Adipocyte (in vitro differentiated cells): ENCODE measurements at regions not wholly inside any gene's neighbourhood (a gene's known extent, or its start where the extent isn't known, plus 50 kb on each side); places are given as distances from the start of the nearest gene placed in this dataset.
"Not testable (repeated sequence)": the region's sequence is repeated elsewhere in the genome, so short reads cannot be mapped to it uniquely, and the experiment has no call there.

Experiments
- DNase-seq: peaks from one replicate; pipeline ENCODE4 v3.0.0-alpha.2; 2015; ENCODE audit warnings: low read depth
- H3K27me3 ChIP-seq: replicated peaks from 2 replicates; pipeline ENCODE4 v1.7.0; 2013; ENCODE audit warnings: mild to moderate bottlenecking, low read length, moderate library complexity; ENCODE audit not compliant: control insufficient read depth, insufficient read depth
- H3K36me3 ChIP-seq: 2 replicates; pipeline ENCODE4 v1.7.0; 2013; ENCODE audit warnings: low read length, mild to moderate bottlenecking, moderate library complexity; ENCODE audit not compliant: control insufficient read depth, insufficient read depth, severe bottlenecking
- H3K4me1 ChIP-seq: 2 replicates; pipeline ENCODE4 v1.7.0; 2013; ENCODE audit warnings: mild to moderate bottlenecking, low read length, moderate library complexity; ENCODE audit not compliant: control insufficient read depth, insufficient read depth
- H3K4me3 ChIP-seq: 2 replicates; pipeline ENCODE4 v1.7.0; 2013; ENCODE audit warnings: mild to moderate bottlenecking, low read length, moderate library complexity
- H3K9ac ChIP-seq: 2 replicates; pipeline ENCODE4 v1.7.0; 2013; ENCODE audit warnings: mild to moderate bottlenecking, low read length, moderate library complexity
- H3K9me3 ChIP-seq: 2 replicates; pipeline ENCODE4 v1.7.0; 2013; ENCODE audit warnings: mild to moderate bottlenecking, low read length, moderate library complexity; ENCODE audit not compliant: control insufficient read depth

GRCh38 chr12:75623631-75624154 is 112.3 kb upstream of the KRR1 start:
- no peaks in the 10 kb centered on the region for H3K36me3 ChIP-seq
- DNase-seq, result peak; percentile 61
- no peak overlapping the region for H3K4me3 ChIP-seq
- H3K4me1 ChIP-seq, result peaks cover 15% of the 10 kb centered on the region
- no peaks in the 10 kb centered on the region for H3K27me3 ChIP-seq
- no peaks in the 10 kb centered on the region for H3K9me3 ChIP-seq
- H3K9ac ChIP-seq, result no peak overlapping the region

DNA sequence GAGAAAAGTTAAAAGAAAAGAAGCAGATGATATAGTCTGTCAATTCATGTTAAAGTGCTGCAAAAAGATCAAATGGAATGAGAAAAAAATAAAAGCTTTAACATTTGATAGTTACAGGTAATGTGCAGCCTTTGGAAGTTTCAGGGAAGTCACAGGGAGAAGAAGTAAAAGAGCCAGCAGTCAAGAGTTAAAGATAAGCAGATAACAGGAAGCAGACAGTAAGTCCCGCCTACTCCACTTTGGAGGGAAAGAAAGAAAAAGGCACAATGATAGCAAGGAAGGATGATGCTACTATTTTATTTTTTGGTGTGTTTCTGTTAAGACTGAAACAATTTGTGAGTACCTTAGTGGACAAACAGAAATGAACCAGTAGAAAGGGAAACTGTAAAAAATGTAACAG is 111.1 kb upstream of the KRR1 start:
- Histone ChIP-seq H3K4me3 (no peak overlapping the region), H3K36me3 (no peaks in the 10 kb centered on the region), H3K4me1 (peaks cover 15% of the 10 kb centered on the region), H3K9ac (no peak overlapping the region), H3K9me3 (no peaks in the 10 kb centered on the region), H3K27me3 (no peaks in the 10 kb centered on the region)
- DNase-seq, result no peak

- H3K36me3 ChIP-seq, H3K4me1 ChIP-seq, H3K9ac ChIP-seq, H3K27me3 ChIP-seq, DNase-seq, H3K4me3 ChIP-seq: not testable (repeated sequence)
- H3K9me3 ChIP-seq, result peaks cover 11% of the 10 kb centered on the region
These were observed 103.0 kb upstream of the KRR1 start for GRCh38 chr12:75614396-75614795.

DNA sequence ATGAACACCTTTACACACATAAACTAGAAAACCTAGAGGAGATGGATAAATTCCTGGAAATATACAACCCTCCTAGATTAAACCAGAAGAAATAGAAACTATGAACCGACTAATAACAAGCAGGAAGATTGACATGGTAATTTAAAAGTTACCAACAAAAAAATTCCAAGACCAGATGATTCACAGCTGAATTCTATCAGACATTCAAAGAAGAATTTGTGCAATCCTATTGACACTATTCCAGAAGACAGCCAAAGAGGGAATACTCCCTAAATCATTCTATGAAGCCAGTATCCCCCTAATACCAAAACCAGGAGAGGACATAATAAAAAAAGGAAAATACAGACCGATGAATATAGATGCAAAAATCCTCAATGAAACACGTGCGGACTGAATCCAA is 102.6 kb upstream of the KRR1 start:
- Histone ChIP-seq H3K9me3 (peaks cover 11% of the 10 kb centered on the region), H3K4me1 (peaks cover 4% of the 10 kb centered on the region), H3K4me3 (no peak overlapping the region), H3K27me3 (no peaks in the 10 kb centered on the region), H3K36me3 (no peaks in the 10 kb centered on the region), H3K9ac (no peak overlapping the region)
- DNase-seq, result peak; percentile 23

- no peak for DNase-seq
- peaks cover 11% of the 10 kb centered on the region for H3K9me3 ChIP-seq
- no peaks in the 10 kb centered on the region for H3K36me3 ChIP-seq
- H3K27me3 ChIP-seq, result no peaks in the 10 kb centered on the region
- peaks cover 9% of the 10 kb centered on the region for H3K4me1 ChIP-seq
- H3K9ac ChIP-seq, result no peak overlapping the region
- H3K4me3 ChIP-seq, result no peak overlapping the region
These were observed 99.6 kb upstream of the KRR1 start for GRCh38 chr12:75611041-75611440.

DNA sequence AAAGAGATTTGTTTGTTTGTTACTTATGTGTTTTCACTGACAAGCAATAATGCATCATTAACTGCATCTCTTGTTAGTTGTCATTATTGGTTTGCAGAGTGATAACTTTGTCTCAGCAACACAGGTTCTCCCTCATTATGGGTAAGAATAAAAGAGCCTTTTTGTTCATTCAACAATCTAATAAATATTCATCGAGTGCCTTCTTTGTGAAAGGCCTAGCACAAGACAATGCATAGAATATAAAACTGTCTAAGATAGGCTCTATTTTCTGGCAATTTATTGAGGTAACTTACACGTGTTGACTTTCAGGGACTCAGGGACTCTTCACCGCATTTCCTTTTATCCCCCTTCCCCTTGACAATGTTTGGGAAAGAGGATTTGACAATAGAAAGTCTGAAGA is 95.5 kb upstream of the KRR1 start:
- H3K36me3 ChIP-seq, result no peaks in the 10 kb centered on the region
- H3K4me1 ChIP-seq, result peaks cover 13% of the 10 kb centered on the region
- DNase-seq, result no peak
- H3K9me3 ChIP-seq, result no peaks in the 10 kb centered on the region
- no peak overlapping the region for H3K4me3 ChIP-seq
- no peaks in the 10 kb centered on the region for H3K27me3 ChIP-seq
- H3K9ac ChIP-seq, result no peak overlapping the region

DNA sequence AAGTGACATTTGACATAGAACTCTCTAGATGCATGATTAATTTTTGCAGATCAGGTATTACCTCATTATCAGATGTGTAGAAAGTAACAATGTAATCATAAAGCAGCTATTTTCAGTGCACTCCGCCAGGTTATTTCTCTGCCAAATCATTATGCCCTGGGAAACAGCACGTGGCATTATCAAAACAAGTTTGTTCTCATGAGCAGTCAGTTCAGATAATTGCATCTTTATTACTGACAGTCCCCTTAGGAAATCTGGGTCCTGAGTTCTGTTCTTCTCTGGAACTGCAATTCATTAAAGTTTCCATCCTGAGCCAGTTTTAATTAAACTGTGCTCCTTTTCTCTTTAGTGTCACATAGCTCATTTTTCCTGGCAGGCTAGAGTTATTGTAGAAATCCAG is 94.7 kb upstream of the KRR1 start:
- Histone ChIP-seq H3K4me3 (no peak overlapping the region), H3K27me3 (no peaks in the 10 kb centered on the region), H3K9ac (no peak overlapping the region), H3K4me1 (peaks cover 13% of the 10 kb centered on the region), H3K36me3 (no peaks in the 10 kb centered on the region), H3K9me3 (no peaks in the 10 kb centered on the region)
- no peak for DNase-seq

DNA sequence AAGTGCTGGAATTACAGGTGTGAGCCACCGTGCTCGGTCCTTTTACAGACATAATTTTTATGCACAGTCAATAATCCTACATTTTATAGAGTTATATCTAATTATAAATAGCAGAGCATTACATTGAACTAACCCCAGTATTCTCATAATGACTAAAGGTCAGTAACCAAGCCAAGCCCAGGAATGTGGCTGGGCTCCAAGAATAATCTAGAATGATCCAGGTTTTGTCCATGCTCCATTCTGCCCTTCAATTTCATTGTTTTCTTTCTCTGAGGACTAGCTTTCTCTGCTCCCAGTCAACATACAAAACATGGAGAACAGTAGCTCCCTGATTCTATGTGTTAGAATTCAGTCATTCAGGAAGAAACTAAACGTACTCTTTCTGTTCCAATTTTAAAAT is 92.1 kb upstream of the KRR1 start:
- Histone ChIP-seq H3K36me3 (no peaks in the 10 kb centered on the region), H3K4me1 (peaks cover 13% of the 10 kb centered on the region), H3K9ac (no peak overlapping the region), H3K4me3 (no peak overlapping the region), H3K9me3 (no peaks in the 10 kb centered on the region), H3K27me3 (no peaks in the 10 kb centered on the region)
- DNase-seq, result no peak

DNA sequence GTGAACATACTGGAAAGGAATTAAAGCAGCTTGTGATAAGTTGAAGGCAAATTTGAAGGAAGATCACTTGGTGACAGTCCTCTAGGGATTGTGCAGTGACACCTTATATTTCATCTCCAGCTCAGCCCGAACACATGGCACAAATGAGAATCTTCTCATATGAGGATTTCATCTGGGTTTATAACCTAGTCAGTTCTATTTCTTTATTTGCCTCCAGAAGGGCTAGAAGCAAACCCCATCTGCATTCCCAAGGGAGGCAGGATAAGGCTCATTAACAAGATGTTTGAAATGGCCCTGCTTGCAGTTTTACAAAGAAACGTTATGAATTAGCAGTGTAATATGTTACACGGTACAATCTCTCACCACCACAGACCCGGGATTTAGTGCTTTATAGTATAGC is 90.7 kb upstream of the KRR1 start:
- peaks cover 13% of the 10 kb centered on the region for H3K4me1 ChIP-seq
- no peaks in the 10 kb centered on the region for H3K36me3 ChIP-seq
- H3K9ac ChIP-seq, result no peak overlapping the region
- H3K27me3 ChIP-seq, result no peaks in the 10 kb centered on the region
- H3K4me3 ChIP-seq, result no peak overlapping the region
- H3K9me3 ChIP-seq, result no peaks in the 10 kb centered on the region
- no peak for DNase-seq

DNA sequence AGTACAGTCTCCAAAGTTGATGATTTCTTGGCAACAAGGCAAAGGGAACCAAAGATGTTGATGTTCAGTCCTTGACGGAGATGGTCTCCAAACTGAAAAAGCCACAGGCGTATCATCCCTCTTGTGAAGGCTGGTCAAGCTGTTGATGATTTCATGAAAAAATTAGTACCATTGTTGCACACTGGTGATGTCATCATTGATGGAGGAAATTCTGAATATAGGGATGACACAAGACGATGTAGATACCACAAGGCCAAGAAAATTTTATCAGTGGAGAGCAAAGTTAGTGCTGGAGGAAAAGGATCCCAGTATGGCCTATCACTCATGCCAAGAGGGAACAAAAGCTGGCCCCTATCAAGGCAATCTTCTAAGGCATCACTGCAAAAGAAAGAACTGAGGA is 88.7 kb upstream of the KRR1 start:
- no peaks in the 10 kb centered on the region for H3K36me3 ChIP-seq
- H3K4me1 ChIP-seq, result peaks cover 7% of the 10 kb centered on the region
- H3K4me3 ChIP-seq, result no peak overlapping the region
- no peak overlapping the region for H3K9ac ChIP-seq
- DNase-seq, result no peak
- H3K9me3 ChIP-seq, result no peaks in the 10 kb centered on the region
- H3K27me3 ChIP-seq, result no peaks in the 10 kb centered on the region

DNA sequence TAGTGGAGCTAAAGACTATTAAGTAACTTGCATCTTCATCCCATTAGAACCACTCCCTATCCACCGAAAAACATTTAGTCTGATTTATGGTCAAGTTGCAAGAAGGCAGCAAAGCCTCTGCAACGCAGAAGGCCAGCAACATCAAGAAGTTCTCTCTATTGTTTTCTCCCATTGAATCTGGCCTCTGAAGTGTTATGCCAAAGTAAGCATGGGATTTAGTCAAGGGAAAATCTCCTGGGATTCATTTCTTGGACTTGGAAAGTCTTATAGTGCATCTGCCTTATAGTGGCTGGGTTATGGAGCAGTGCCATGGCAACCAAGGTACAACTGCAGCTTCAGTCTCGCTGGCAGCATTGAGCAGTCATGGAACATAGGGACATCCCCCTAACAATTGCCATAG is 87.7 kb upstream of the KRR1 start:
- Histone ChIP-seq H3K9me3 (peaks cover 8% of the 10 kb centered on the region), H3K4me1 (peaks cover 7% of the 10 kb centered on the region), H3K4me3 (no peak overlapping the region), H3K27me3 (no peaks in the 10 kb centered on the region), H3K36me3 (no peaks in the 10 kb centered on the region), H3K9ac (no peak overlapping the region)
- no peak for DNase-seq

- Histone ChIP-seq H3K9ac (no peak overlapping the region), H3K4me3 (no peak overlapping the region), H3K27me3 (no peaks in the 10 kb centered on the region), H3K4me1 (no peaks in the 10 kb centered on the region), H3K9me3 (peaks cover 8% of the 10 kb centered on the region), H3K36me3 (no peaks in the 10 kb centered on the region)
- DNase-seq, result no peak
These were observed 85.0 kb upstream of the KRR1 start for GRCh38 chr12:75596406-75596805.
